Heart left ventricle (tissue), 16 donors: ENCODE measurements at regions not wholly inside any gene's neighbourhood (a gene's known extent, or its start where the extent isn't known, plus 50 kb on each side); places are given as distances from the start of the nearest gene placed in this dataset.

Experiments used
- ATAC-seq, 4 donors: fragments of 200-7000 bp; cut with Tn5 transposase; one replicate each; pipeline ENCODE4 v1.9.1; 2020 to 2022; ENCODE audit warnings: moderate library complexity in 4 of 4, mild to moderate bottlenecking in 3 of 4, moderate number of reproducible peaks in 1 of 4
- DNase-seq, 5 donors: peaks; one replicate each; pipeline ENCODE4 v3.0.0-alpha.2; 2020
- H3K27ac ChIP-seq, 12 donors: fragments of 200-600 bp; sonication (generic) in 4 of 12; one replicate each; pipeline versions ENCODE4 v1.5.0 to v1.8.0; 2016 to 2022; ENCODE audit warnings: mild to moderate bottlenecking in 2 of 12
- H3K27me3 ChIP-seq, 9 donors: fragments of 200-600 bp; sonication (generic) in 2 of 9; one replicate each; pipeline versions ENCODE4 v1.5.1 to v1.8.0; 2016 to 2022; ENCODE audit warnings: mild to moderate bottlenecking in 3 of 9
- H3K36me3 ChIP-seq, 9 donors: fragments of 200-600 bp; sonication (generic) in 2 of 9; one replicate each; pipeline versions ENCODE4 v1.5.0 to v1.8.0; 2018 to 2022; ENCODE audit warnings: mild to moderate bottlenecking in 2 of 9
- H3K4me1 ChIP-seq, 12 donors: fragments of 200-600 bp; sonication (generic) in 4 of 12; one replicate each; pipeline versions ENCODE4 v1.5.0 to v1.8.0; 2016 to 2022; ENCODE audit warnings: mild to moderate bottlenecking in 3 of 12
- H3K4me3 ChIP-seq, 12 donors: fragments of 200-600 bp; sonication (generic) in 4 of 12; one replicate each; pipeline versions ENCODE4 v1.5.0 to v1.8.0; 2017 to 2022; ENCODE audit warnings: mild to moderate bottlenecking in 9 of 12, moderate library complexity in 4 of 12
- H3K9me3 ChIP-seq, 12 donors: fragments of 200-600 bp; sonication (generic) in 4 of 12; one replicate each; pipeline versions ENCODE4 v1.5.0 to v1.8.0; 2016 to 2022; ENCODE audit warnings: mild to moderate bottlenecking in 1 of 12
- CTCF ChIP-seq, 12 donors: fragments of 200-600 bp; sonication (generic) in 4 of 12; IDR thresholded peaks; one replicate each; pipeline versions ENCODE4 v1.5.0 to v1.8.0; 2018 to 2022; ENCODE audit warnings: antibody characterized with exemption in 12 of 12, mild to moderate bottlenecking in 5 of 12
- POLR2A ChIP-seq, 2 donors: fragments of 450-650 bp; IDR thresholded peaks; one replicate each; pipeline ENCODE4 v1.6.1; 2017; ENCODE audit warnings: antibody characterized with exemption in 2 of 2, mild to moderate bottlenecking in 2 of 2, moderate library complexity in 2 of 2
- WGBS, 4 donors: extraction: QIAGEN DNeasy Blood & Tissue Kit in 2 of 4; methylation state at CpG; one replicate each; pipeline versions ENCODE4 v1.1.5 to v1.1.7; 2013 to 2018; 5-methylcytosine and 5-hydroxymethylcytosine counted together
- intact Hi-C, 10 donors: fragments of 100-400 bp; cut with DNase I; formaldehyde crosslinking; loops; one replicate each; pipeline versions ENCODE4 v1.11.1 to v1.14.2; 2022
- donor health status: ischemic (EF 13 %, LVEDD 7.1; RV severe dilation, severe dysfunction).
- donor health status: healthy with polysubstance abuse.
- donor health status: DM: no; HTN: yes; CAD: no.
- donor health status: DM: no; HTN: no; CAD: no.
- donor health status: ischemic (EF 25% LVEDD 6.9; RV normal size, moderate dysfunction).
- donor health status: ischemic (EF 25% LVEDD 5.7; RV mildly dilated, moderate dysfunction).
- donor health status: healthy.
- donor health status: DM: yes; HTN: yes; CAD: no.
- donor health status: ischemic (EF 35%, LVEDD 5.7; RV mildly dilated, moderate dysfunction).
- donor health status: nonischemic (EF 11% LVEDD 7.7; RV severe dilation, severe dysfunction).
- donor health status: DM: yes; HTN: yes; CAD: no.
- donor health status: PGD.
- donor health status: ischemic (EF 29% LVEDD 5.4; RV normal size, mild dysfunction).
- donor health status: nonischemic (EF 23%, LVEDD 6.1; RV moderate dilation, normal function).

GRCh38 chr14:97777622-97778355 is 980.6 kb downstream of the VRK1 start:
- intact Hi-C loops: no loop called here
- H3K36me3 ChIP-seq: no peaks in the 10 kb centered on the region
- ATAC-seq: no peak
- no peak overlapping the region for H3K27ac ChIP-seq
- no peak overlapping the region for H3K4me3 ChIP-seq
- TF ChIP-seq POLR2A (IDR thresholded peaks at IDR 0.05) (no peak), CTCF (IDR thresholded peaks at IDR 0.05) (no peak)
- peaks cover 0 to 8% (median 0%) of the 10 kb centered on the region in 9 donors for H3K27me3 ChIP-seq
- no peak for DNase-seq
- WGBS, 4 donors: 70 to 77% (median 74%) methylated on average over 9 of the region's 9 CpGs
- H3K4me1 ChIP-seq: no peaks in the 10 kb centered on the region
- H3K9me3 ChIP-seq: no peaks in the 10 kb centered on the region

GRCh38 chr14:97779140-97779539 is 982.0 kb downstream of the VRK1 start:
- TF ChIP-seq POLR2A (IDR thresholded peaks at IDR 0.05) (no peak), CTCF (IDR thresholded peaks at IDR 0.05) (no peak)
- intact Hi-C loops: no loop called here
- WGBS, 4 donors: 45 to 55% (median 50%) methylated on average over 5 of the region's 5 CpGs

GRCh38 chr14:97780804-97781203 is 983.6 kb downstream of the VRK1 start:
- no peak overlapping the region for H3K4me3 ChIP-seq
- H3K9me3 ChIP-seq: no peaks in the 10 kb centered on the region
- DNase-seq (no peak), ATAC-seq (no peak)
- H3K27ac ChIP-seq: no peak overlapping the region
- H3K27me3 ChIP-seq: peaks cover 0 to 8% (median 0%) of the 10 kb centered on the region in 9 donors
- WGBS, 4 donors: 83 to 90% (median 88%) methylated on average over 5 of the region's 5 CpGs
- TF ChIP-seq CTCF (IDR thresholded peaks at IDR 0.05) (no peak), POLR2A (IDR thresholded peaks at IDR 0.05) (no peak)
- H3K4me1 ChIP-seq: no peaks in the 10 kb centered on the region
- intact Hi-C loops: no loop called here
- no peaks in the 10 kb centered on the region for H3K36me3 ChIP-seq

More at GRCh38 chr14:97779140-97779539, 982.0 kb downstream of the VRK1 start:
- Histone ChIP-seq H3K4me1 (no peaks in the 10 kb centered on the region), H3K27ac (no peak overlapping the region), H3K4me3 (no peak overlapping the region), H3K27me3 (peaks cover 0 to 8% (median 0%) of the 10 kb centered on the region in 9 donors), H3K36me3 (no peaks in the 10 kb centered on the region), H3K9me3 (no peaks in the 10 kb centered on the region)
- DNase-seq: no peak
- ATAC-seq: no peak

- Histone ChIP-seq H3K27me3 (peaks cover 0 to 3% (median 0%) of the 10 kb centered on the region in 9 donors), H3K27ac (no peak overlapping the region), H3K4me3 (no peak overlapping the region), H3K36me3 (no peaks in the 10 kb centered on the region), H3K9me3 (no peaks in the 10 kb centered on the region), H3K4me1 (no peaks in the 10 kb centered on the region)
- ATAC-seq (no peak), DNase-seq (no peak)
- TF ChIP-seq POLR2A (IDR thresholded peaks at IDR 0.05): no peak
- no peak for TF ChIP-seq CTCF (IDR thresholded peaks at IDR 0.05)
- 81 to 88% (median 83%) methylated on average over 5 of the region's 5 CpGs for WGBS, 4 donors
- intact Hi-C loops: no loop called here
Measured at GRCh38 chr14:97781961-97782360, 984.8 kb downstream of the VRK1 start.
